ENCODE measurements at regions not wholly inside any gene's neighbourhood (a gene's known extent, or its start where the extent isn't known, plus 50 kb on each side); places are given as distances from the start of the nearest gene placed in this dataset.

GRCh38 chr20:22921595-22922421, 113.3 kb upstream of the SSTR4 start:
- H3K9me3 Mint-ChIP-seq (ENCODE audit: insufficient read depth), result no peaks in the 10 kb centered on the region
- ChIA-PET CTCF (no interaction called here), POLR2A (no interaction called here)
- Histone ChIP-seq H3K4me1 (ENCODE audit: control insufficient read depth in 2 of 2, insufficient read depth in 2 of 2, low read length in 2 of 2) (no peaks in the 10 kb centered on the region), H3K4me3 (ENCODE audit: control extremely low read depth in 1 of 5, extremely low read depth in 1 of 5, insufficient read depth in 1 of 5, low read depth in 2 of 5, low read length in 4 of 5) (no peak overlapping the region), H3K9me3 (ENCODE audit: control extremely low read depth in 1 of 3, control insufficient read depth in 2 of 3, insufficient read depth in 1 of 3, low read length in 2 of 3) (peaks cover 0 to under 1% (median 0%) of the 10 kb centered on the region in 3 donors), H3K27ac (ENCODE audit: low read length in 2 of 2) (no peak overlapping the region), H3K27me3 (replicated peaks in 1 of 4; ENCODE audit: control extremely low read depth in 1 of 4, control insufficient read depth in 3 of 4, insufficient read depth in 4 of 4, low read length in 3 of 4) (peaks cover 0 to 4% (median 0%) of the 10 kb centered on the region in 4 experiments), H2AFZ (ENCODE audit: insufficient read depth, low read depth, low read length, poor library complexity, severe bottlenecking) (no peak overlapping the region), H3K4me2 (replicated peaks; ENCODE audit: low read depth, low read length, poor library complexity, severe bottlenecking) (no peak overlapping the region), H3K79me2 (ENCODE audit: control insufficient read depth, insufficient read depth, low read length) (no peaks in the 10 kb centered on the region), H3K36me3 (replicated peaks in 1 of 2; ENCODE audit: control extremely low read depth in 1 of 2, control insufficient read depth in 1 of 2, extremely low read depth in 1 of 2, insufficient read depth in 2 of 2, low read length in 1 of 2) (no peaks in the 10 kb centered on the region), H4K20me1 (ENCODE audit: control insufficient read depth, insufficient read depth, low read length, poor library complexity, severe bottlenecking) (no peaks in the 10 kb centered on the region), H3K9ac (ENCODE audit: low read length) (no peak overlapping the region)
- 38% methylated on average over 5 of the region's 7 CpGs for WGBS (ENCODE audit: insufficient coverage)
- intact Hi-C loops (cut with micrococcal nuclease), result no loop called here
- H3K27me3 Mint-ChIP-seq, result peaks cover 4% of the 10 kb centered on the region
- H3K4me3 Mint-ChIP-seq, result no peak overlapping the region
- no peak for ATAC-seq (ENCODE audit: low read depth)
- H3K4me1 Mint-ChIP-seq, result no peaks in the 10 kb centered on the region
- H3K27ac Mint-ChIP-seq, result no peak overlapping the region
- DNase-seq, result no peak
- TF ChIP-seq EZH2 (IDR thresholded peaks at IDR 0.05; ENCODE audit: borderline replicate concordance, insufficient read depth, low read depth, low read length, poor library complexity, severe bottlenecking), result no peak
- no peak for TF ChIP-seq CTCF (IDR thresholded peaks at IDR 0.05)

GRCh38 chr20:22922987-22923386, 112.1 kb upstream of the SSTR4 start:
- no peak overlapping the region for H3K4me3 ChIP-seq (ENCODE audit: control extremely low read depth in 1 of 5, extremely low read depth in 1 of 5, insufficient read depth in 1 of 5, low read depth in 2 of 5, low read length in 4 of 5)
- ChIA-PET CTCF (no interaction called here), POLR2A (no interaction called here)
- H3K9ac ChIP-seq (ENCODE audit: low read length), result no peak overlapping the region
- no peaks in the 10 kb centered on the region for H3K79me2 ChIP-seq (ENCODE audit: control insufficient read depth, insufficient read depth, low read length)
- H3K27me3 ChIP-seq (replicated peaks in 1 of 4; ENCODE audit: control extremely low read depth in 1 of 4, control insufficient read depth in 3 of 4, insufficient read depth in 4 of 4, low read length in 3 of 4), result peaks cover 0 to 4% (median 0%) of the 10 kb centered on the region in 4 experiments
- H3K27ac ChIP-seq (ENCODE audit: low read length in 2 of 2), result no peak overlapping the region
- H3K36me3 ChIP-seq (replicated peaks in 1 of 2; ENCODE audit: control extremely low read depth in 1 of 2, control insufficient read depth in 1 of 2, extremely low read depth in 1 of 2, insufficient read depth in 2 of 2, low read length in 1 of 2), result no peaks in the 10 kb centered on the region
- intact Hi-C loops (cut with micrococcal nuclease), result no loop called here
- DNase-seq (no peak), ATAC-seq (ENCODE audit: low read depth) (no peak)
- Mint-ChIP-seq H3K27me3 (peaks cover 4% of the 10 kb centered on the region), H3K27ac (no peak overlapping the region), H3K9me3 (ENCODE audit: insufficient read depth) (no peaks in the 10 kb centered on the region), H3K4me3 (no peak overlapping the region), H3K4me1 (no peaks in the 10 kb centered on the region)
- no peaks in the 10 kb centered on the region for H4K20me1 ChIP-seq (ENCODE audit: control insufficient read depth, insufficient read depth, low read length, poor library complexity, severe bottlenecking)
- no peaks in the 10 kb centered on the region for H3K4me1 ChIP-seq (ENCODE audit: control insufficient read depth in 2 of 2, insufficient read depth in 2 of 2, low read length in 2 of 2)
- no peak overlapping the region for H2AFZ ChIP-seq (ENCODE audit: insufficient read depth, low read depth, low read length, poor library complexity, severe bottlenecking)
- 85% methylated on average over 2 of the region's 2 CpGs for WGBS (ENCODE audit: insufficient coverage)
- H3K9me3 ChIP-seq (ENCODE audit: control extremely low read depth in 1 of 3, control insufficient read depth in 2 of 3, insufficient read depth in 1 of 3, low read length in 2 of 3), result no peaks in the 10 kb centered on the region
- TF ChIP-seq CTCF (IDR thresholded peaks at IDR 0.05) (no peak), EZH2 (IDR thresholded peaks at IDR 0.05; ENCODE audit: borderline replicate concordance, insufficient read depth, low read depth, low read length, poor library complexity, severe bottlenecking) (no peak)
- H3K4me2 ChIP-seq (replicated peaks; ENCODE audit: low read depth, low read length, poor library complexity, severe bottlenecking), result no peak overlapping the region
